A549 (cell line): ENCODE measurements at regions not wholly inside any gene's neighbourhood (a gene's known extent, or its start where the extent isn't known, plus 50 kb on each side); places are given as distances from the start of the nearest gene placed in this dataset.

ENCODE experiments used
- CBX2 ChIP-seq: fragments of 200-600 bp; sonication (generic); IDR thresholded peaks from 2 replicates; pipeline ENCODE4 v1.6.1; 2016; ENCODE audit warnings: low read depth, mild to moderate bottlenecking, borderline replicate concordance
- CHD2 ChIP-seq: fragments of 150-350 bp; IDR thresholded peaks from 2 replicates; pipeline ENCODE4 v1.6.1; 2014; ENCODE audit warnings: low read length; ENCODE audit not compliant: partially characterized antibody
- EHF ChIP-seq: fragments of 250-450 bp; sonication (Bioruptor Pico); IDR thresholded peaks from 2 replicates; pipeline ENCODE4 v1.5.0; 2020; ENCODE audit warnings: mild to moderate bottlenecking
- EHMT2 ChIP-seq: fragments of 200-600 bp; sonication (generic); IDR thresholded peaks from 2 replicates; pipeline ENCODE4 v1.6.1; 2016; ENCODE audit warnings: antibody characterized with exemption, low read depth, mild to moderate bottlenecking, moderate library complexity
- ELK1 ChIP-seq: fragments of 150-350 bp; IDR thresholded peaks from 2 replicates; pipeline ENCODE4 v1.6.1; 2014; ENCODE audit warnings: low read depth, mild to moderate bottlenecking, low read length
- ESRRA ChIP-seq: fragments of 150-350 bp; IDR thresholded peaks from 2 replicates; pipeline ENCODE4 v1.6.1; 2014; ENCODE audit warnings: mild to moderate bottlenecking, low read length, borderline replicate concordance
- FOSB ChIP-seq: fragments of 250-450 bp; sonication (Bioruptor Pico); IDR thresholded peaks from 2 replicates; pipeline ENCODE4 v1.5.0; 2020; ENCODE audit warnings: mild to moderate bottlenecking, moderate library complexity
- FOXS1 ChIP-seq: fragments of 250-450 bp; sonication (Bioruptor Pico); IDR thresholded peaks from 2 replicates; pipeline ENCODE4 v1.5.0; 2020; ENCODE audit warnings: mild to moderate bottlenecking, moderate library complexity
- GATA3 ChIP-seq: IDR thresholded peaks from 2 replicates; pipeline ENCODE4 v1.6.1; 2012; ENCODE audit warnings: borderline replicate concordance
- HDAC2 ChIP-seq: fragments of 200-600 bp; sonication (generic); IDR thresholded peaks from 2 replicates; pipeline ENCODE4 v1.6.1; 2016
- HEYL ChIP-seq: fragments of 250-450 bp; sonication (Bioruptor Pico); IDR thresholded peaks from 2 replicates; pipeline ENCODE4 v1.8.0; 2021; ENCODE audit warnings: mild to moderate bottlenecking, moderate library complexity
- HOXA7 ChIP-seq: fragments of 250-450 bp; sonication (Bioruptor Pico); IDR thresholded peaks from 2 replicates; pipeline ENCODE4 v1.5.0; 2020; ENCODE audit warnings: mild to moderate bottlenecking, moderate library complexity
- HOXB13 ChIP-seq: fragments of 250-450 bp; sonication (Bioruptor Pico); IDR thresholded peaks from 2 replicates; pipeline ENCODE4 v1.5.0; 2020; ENCODE audit warnings: low read depth, mild to moderate bottlenecking, moderate library complexity
- HOXB5 ChIP-seq: fragments of 250-450 bp; sonication (Bioruptor Pico); IDR thresholded peaks from 2 replicates; pipeline ENCODE4 v1.5.0; 2020; ENCODE audit warnings: mild to moderate bottlenecking, moderate library complexity
- JUNB ChIP-seq: fragments of >200 bp; sonication (Bioruptor Twin); formaldehyde crosslinking; IDR thresholded peaks from 2 replicates; pipeline ENCODE4 v1.6.1; 2016
- MYC ChIP-seq: IDR thresholded peaks from 2 replicates; pipeline ENCODE4 v1.6.1; 2012; ENCODE audit warnings: mild to moderate bottlenecking, inconsistent platforms, low read length, improper control_type of control experiment, borderline replicate concordance
- NFE2L2 ChIP-seq: fragments of 150-350 bp; conservative IDR thresholded peaks from 2 replicates; pipeline ENCODE4 v1.6.1; 2014; ENCODE audit warnings: low read length
- NR3C1 ChIP-seq: fragments of >200 bp; sonication (Bioruptor Twin); formaldehyde crosslinking; IDR thresholded peaks from 3 replicates; pipeline ENCODE4 v1.6.1; 2017
- RARB ChIP-seq: fragments of 250-450 bp; sonication (Bioruptor Pico); IDR thresholded peaks from 2 replicates; pipeline ENCODE4 v1.8.0; 2021; ENCODE audit warnings: mild to moderate bottlenecking, moderate library complexity
- RCOR1 ChIP-seq: fragments of 150-350 bp; IDR thresholded peaks from 2 replicates; pipeline ENCODE4 v1.6.1; 2014; ENCODE audit warnings: antibody characterized with exemption, low read length, low read depth
- RFX5 ChIP-seq: fragments of 450-650 bp; IDR thresholded peaks from 2 replicates; pipeline ENCODE4 v1.7.1; 2014; ENCODE audit warnings: antibody characterized with exemption, mild to moderate bottlenecking, moderate library complexity
- RNF2 ChIP-seq: fragments of 200-600 bp; sonication (generic); IDR thresholded peaks from 2 replicates; pipeline ENCODE4 v1.6.1; 2016; ENCODE audit warnings: low read depth, mild to moderate bottlenecking, antibody characterized with exemption, moderate library complexity, borderline replicate concordance
- SMC3 ChIP-seq: fragments of >200 bp; sonication (Bioruptor Twin); formaldehyde crosslinking; IDR thresholded peaks from 3 replicates; pipeline ENCODE4 v1.6.1; 2018; ENCODE audit warnings: inconsistent platforms
- TP53 ChIP-seq: fragments of 250-450 bp; sonication (Bioruptor Pico); IDR thresholded peaks from 2 replicates; pipeline ENCODE4 v1.5.0; 2021; ENCODE audit warnings: mild to moderate bottlenecking, moderate library complexity
- USF2 ChIP-seq: fragments of 450-650 bp; IDR thresholded peaks from 2 replicates; pipeline ENCODE4 v1.6.1; 2014; ENCODE audit warnings: antibody characterized with exemption
- ZFP36 ChIP-seq: fragments of 450-650 bp; IDR thresholded peaks from 2 replicates; pipeline ENCODE4 v1.6.1; 2014; ENCODE audit warnings: borderline replicate concordance; ENCODE audit not compliant: partially characterized antibody
- ZSCAN20 ChIP-seq: fragments of 250-450 bp; sonication (Bioruptor Pico); IDR thresholded peaks from 2 replicates; pipeline ENCODE4 v1.8.0; 2022; ENCODE audit warnings: mild to moderate bottlenecking, moderate library complexity
- TF ChIP-seq, protein P1 (sequence below): fragments of 200-600 bp; sonication (generic); IDR thresholded peaks from 2 replicates; pipeline ENCODE4 v1.6.1; 2016; ENCODE audit warnings: antibody characterized with exemption, mild to moderate bottlenecking, moderate library complexity
- TF ChIP-seq, protein P2 (sequence below): IDR thresholded peaks from 2 replicates; pipeline ENCODE4 v1.6.1; 2012
- TF ChIP-seq, protein P3 (sequence below): fragments of >200 bp; sonication (Bioruptor Twin); formaldehyde crosslinking; IDR thresholded peaks from 3 replicates; pipeline ENCODE4 v1.6.1; 2016
- TF ChIP-seq, protein P4 (sequence below): fragments of >200 bp; sonication (Bioruptor Twin); formaldehyde crosslinking; IDR thresholded peaks from 2 replicates; pipeline ENCODE4 v1.6.1; 2016
- TF ChIP-seq, protein P5 (sequence below): fragments of 250-450 bp; sonication (Bioruptor Pico); IDR thresholded peaks from 2 replicates; pipeline ENCODE4 v1.5.0; 2020; ENCODE audit warnings: low read depth, mild to moderate bottlenecking, moderate library complexity
- TF ChIP-seq, protein P6 (sequence below): fragments of 250-450 bp; sonication (Bioruptor Pico); IDR thresholded peaks from 2 replicates; pipeline ENCODE4 v1.5.0; 2021; ENCODE audit warnings: mild to moderate bottlenecking, moderate library complexity, borderline replicate concordance

GRCh38 chr6:140537834-140538705 is 1163.6 kb upstream of the CITED2 start (continued):
- TF ChIP-seq JUNB (peak; percentile 1; the same call in 1 of the 2 replicates), RNF2 (no peak), EHMT2 (no peak), ELK1 (no peak), USF2 (no peak), HOXB13 (CRISPR knock-in tag) (no peak), CBX2 (no peak), SMC3 (no peak), ZSCAN20 (CRISPR knock-in tag) (no peak), NFE2L2 (no peak), NR3C1 (no peak), MYC (no peak), HOXB5 (no peak), CHD2 (no peak), FOSB (no peak), RARB (CRISPR knock-in tag) (no peak), HOXA7 (no peak), EHF (no peak), FOXS1 (CRISPR knock-in tag) (no peak), HDAC2 (no peak), HEYL (CRISPR knock-in tag) (no peak), ZFP36 (no peak), GATA3 (peak; percentile 67), TP53 (CRISPR knock-in tag) (no peak), RCOR1 (no peak), RFX5 (no peak), ESRRA (no peak)
- TF ChIP-seq, protein P1, sequence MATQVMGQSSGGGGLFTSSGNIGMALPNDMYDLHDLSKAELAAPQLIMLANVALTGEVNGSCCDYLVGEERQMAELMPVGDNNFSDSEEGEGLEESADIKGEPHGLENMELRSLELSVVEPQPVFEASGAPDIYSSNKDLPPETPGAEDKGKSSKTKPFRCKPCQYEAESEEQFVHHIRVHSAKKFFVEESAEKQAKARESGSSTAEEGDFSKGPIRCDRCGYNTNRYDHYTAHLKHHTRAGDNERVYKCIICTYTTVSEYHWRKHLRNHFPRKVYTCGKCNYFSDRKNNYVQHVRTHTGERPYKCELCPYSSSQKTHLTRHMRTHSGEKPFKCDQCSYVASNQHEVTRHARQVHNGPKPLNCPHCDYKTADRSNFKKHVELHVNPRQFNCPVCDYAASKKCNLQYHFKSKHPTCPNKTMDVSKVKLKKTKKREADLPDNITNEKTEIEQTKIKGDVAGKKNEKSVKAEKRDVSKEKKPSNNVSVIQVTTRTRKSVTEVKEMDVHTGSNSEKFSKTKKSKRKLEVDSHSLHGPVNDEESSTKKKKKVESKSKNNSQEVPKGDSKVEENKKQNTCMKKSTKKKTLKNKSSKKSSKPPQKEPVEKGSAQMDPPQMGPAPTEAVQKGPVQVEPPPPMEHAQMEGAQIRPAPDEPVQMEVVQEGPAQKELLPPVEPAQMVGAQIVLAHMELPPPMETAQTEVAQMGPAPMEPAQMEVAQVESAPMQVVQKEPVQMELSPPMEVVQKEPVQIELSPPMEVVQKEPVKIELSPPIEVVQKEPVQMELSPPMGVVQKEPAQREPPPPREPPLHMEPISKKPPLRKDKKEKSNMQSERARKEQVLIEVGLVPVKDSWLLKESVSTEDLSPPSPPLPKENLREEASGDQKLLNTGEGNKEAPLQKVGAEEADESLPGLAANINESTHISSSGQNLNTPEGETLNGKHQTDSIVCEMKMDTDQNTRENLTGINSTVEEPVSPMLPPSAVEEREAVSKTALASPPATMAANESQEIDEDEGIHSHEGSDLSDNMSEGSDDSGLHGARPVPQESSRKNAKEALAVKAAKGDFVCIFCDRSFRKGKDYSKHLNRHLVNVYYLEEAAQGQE = no peak
- TF ChIP-seq, protein P2, sequence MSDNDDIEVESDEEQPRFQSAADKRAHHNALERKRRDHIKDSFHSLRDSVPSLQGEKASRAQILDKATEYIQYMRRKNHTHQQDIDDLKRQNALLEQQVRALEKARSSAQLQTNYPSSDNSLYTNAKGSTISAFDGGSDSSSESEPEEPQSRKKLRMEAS = 0 out of 2 replicates have a peak, but pooled peaks have one; percentile 51
- TF ChIP-seq, protein P3, sequence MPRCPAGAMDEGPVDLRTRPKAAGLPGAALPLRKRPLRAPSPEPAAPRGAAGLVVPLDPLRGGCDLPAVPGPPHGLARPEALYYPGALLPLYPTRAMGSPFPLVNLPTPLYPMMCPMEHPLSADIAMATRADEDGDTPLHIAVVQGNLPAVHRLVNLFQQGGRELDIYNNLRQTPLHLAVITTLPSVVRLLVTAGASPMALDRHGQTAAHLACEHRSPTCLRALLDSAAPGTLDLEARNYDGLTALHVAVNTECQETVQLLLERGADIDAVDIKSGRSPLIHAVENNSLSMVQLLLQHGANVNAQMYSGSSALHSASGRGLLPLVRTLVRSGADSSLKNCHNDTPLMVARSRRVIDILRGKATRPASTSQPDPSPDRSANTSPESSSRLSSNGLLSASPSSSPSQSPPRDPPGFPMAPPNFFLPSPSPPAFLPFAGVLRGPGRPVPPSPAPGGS = no peak
- TF ChIP-seq, protein P4, sequence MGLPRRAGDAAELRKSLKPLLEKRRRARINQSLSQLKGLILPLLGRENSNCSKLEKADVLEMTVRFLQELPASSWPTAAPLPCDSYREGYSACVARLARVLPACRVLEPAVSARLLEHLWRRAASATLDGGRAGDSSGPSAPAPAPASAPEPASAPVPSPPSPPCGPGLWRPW = no peak
- TF ChIP-seq, protein P5, sequence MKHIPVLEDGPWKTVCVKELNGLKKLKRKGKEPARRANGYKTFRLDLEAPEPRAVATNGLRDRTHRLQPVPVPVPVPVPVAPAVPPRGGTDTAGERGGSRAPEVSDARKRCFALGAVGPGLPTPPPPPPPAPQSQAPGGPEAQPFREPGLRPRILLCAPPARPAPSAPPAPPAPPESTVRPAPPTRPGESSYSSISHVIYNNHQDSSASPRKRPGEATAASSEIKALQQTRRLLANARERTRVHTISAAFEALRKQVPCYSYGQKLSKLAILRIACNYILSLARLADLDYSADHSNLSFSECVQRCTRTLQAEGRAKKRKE (CRISPR knock-in tag) = no peak
- TF ChIP-seq, protein P6, sequence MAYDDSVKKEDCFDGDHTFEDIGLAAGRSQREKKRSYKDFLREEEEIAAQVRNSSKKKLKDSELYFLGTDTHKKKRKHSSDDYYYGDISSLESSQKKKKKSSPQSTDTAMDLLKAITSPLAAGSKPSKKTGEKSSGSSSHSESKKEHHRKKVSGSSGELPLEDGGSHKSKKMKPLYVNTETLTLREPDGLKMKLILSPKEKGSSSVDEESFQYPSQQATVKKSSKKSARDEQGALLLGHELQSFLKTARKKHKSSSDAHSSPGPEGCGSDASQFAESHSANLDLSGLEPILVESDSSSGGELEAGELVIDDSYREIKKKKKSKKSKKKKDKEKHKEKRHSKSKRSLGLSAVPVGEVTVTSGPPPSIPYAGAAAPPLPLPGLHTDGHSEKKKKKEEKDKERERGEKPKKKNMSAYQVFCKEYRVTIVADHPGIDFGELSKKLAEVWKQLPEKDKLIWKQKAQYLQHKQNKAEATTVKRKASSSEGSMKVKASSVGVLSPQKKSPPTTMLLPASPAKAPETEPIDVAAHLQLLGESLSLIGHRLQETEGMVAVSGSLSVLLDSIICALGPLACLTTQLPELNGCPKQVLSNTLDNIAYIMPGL (CRISPR knock-in tag) = no peak
